ENCODE measurements at regions not wholly inside any gene's neighbourhood (a gene's known extent, or its start where the extent isn't known, plus 50 kb on each side); places are given as distances from the start of the nearest gene placed in this dataset.

DNA sequence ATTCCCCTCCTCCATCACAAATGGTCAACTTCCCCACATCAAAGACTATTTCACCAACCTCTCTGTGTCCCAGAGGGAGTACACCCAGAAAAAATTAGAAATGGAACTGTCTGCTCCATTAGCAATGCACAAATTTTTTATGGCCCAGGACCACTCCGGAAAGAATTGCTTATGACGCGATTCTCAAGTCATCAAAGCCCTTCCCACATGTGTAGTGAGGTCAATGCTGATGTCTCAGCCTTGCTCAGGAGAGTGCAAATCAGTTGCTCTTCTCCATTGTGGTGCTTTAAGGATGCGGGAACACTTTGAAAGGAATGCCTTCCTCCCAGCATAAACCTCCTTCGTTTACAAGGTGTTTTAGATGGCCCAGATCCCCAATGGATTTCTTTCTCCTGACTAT, 518.3 kb downstream of the PPARGC1A start:
- TF ChIP-seq CTCF (IDR thresholded peaks at IDR 0.05), result no peak
- TF ChIP-seq POLR2A (IDR thresholded peaks at IDR 0.05), result no peak
